ENCODE measurements at regions not wholly inside any gene's neighbourhood (a gene's known extent, or its start where the extent isn't known, plus 50 kb on each side); places are given as distances from the start of the nearest gene placed in this dataset.

DNA sequence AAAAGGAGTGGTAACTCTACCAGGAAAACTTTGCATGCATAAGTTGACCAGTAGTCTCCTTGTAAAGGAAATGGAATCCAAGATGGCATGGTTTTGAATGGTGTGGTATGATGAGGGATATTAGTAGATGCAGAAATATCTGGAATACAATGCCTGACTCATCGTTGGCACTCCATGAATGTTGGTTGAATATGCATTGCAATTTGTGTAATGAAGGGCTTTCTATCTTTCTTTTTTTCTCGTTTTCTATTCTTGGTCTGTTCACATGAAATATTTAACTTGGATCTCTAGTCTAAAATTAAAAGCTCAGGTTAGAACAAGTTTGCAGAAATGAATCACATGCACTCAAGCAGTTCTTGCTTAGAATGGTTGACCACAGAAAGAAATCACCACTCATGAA is 195.3 kb upstream of the ADRA1D start:
- intact Hi-C loops (cut with DNase I; ENCODE audit: low total_unique reads) = no loop called here
- Histone ChIP-seq H3K36me3 (no peaks in the 10 kb centered on the region), H3K27ac (no peak overlapping the region), H3K27me3 (no peaks in the 10 kb centered on the region), H3K9me3 (no peaks in the 10 kb centered on the region), H3K4me1 (no peaks in the 10 kb centered on the region), H3K4me3 (no peak overlapping the region)
- no peak for DNase-seq (ENCODE audit: low spot score in 2 of 2)
- TF ChIP-seq, protein P1, sequence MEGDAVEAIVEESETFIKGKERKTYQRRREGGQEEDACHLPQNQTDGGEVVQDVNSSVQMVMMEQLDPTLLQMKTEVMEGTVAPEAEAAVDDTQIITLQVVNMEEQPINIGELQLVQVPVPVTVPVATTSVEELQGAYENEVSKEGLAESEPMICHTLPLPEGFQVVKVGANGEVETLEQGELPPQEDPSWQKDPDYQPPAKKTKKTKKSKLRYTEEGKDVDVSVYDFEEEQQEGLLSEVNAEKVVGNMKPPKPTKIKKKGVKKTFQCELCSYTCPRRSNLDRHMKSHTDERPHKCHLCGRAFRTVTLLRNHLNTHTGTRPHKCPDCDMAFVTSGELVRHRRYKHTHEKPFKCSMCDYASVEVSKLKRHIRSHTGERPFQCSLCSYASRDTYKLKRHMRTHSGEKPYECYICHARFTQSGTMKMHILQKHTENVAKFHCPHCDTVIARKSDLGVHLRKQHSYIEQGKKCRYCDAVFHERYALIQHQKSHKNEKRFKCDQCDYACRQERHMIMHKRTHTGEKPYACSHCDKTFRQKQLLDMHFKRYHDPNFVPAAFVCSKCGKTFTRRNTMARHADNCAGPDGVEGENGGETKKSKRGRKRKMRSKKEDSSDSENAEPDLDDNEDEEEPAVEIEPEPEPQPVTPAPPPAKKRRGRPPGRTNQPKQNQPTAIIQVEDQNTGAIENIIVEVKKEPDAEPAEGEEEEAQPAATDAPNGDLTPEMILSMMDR (IDR thresholded peaks at IDR 0.05) = no peak
- TF ChIP-seq POLR2AphosphoS5 (IDR thresholded peaks at IDR 0.05) = no peak
- TF ChIP-seq POLR2A (IDR thresholded peaks at IDR 0.05) = no peak

DNA sequence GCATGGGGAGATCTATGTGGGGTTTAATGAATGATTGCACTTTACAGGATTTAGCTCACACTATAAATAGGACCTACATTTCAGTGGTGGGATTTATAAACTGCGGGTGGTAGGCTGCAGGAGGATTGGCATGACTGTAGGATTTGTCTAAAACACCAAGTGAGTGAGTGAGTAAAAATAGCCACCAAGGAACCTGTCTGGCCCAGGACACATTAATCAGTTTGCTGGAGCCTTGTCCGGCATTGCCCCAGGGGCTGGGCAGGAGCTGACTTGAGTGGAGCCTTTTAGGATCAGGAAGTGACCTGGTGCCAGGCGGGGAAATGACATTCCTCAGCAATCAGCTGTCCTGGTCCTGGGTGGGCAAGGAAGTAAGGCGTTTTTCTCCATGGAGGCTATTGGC is 193.9 kb upstream of the ADRA1D start:
- Histone ChIP-seq H3K4me3 (no peak overlapping the region), H3K27me3 (no peaks in the 10 kb centered on the region), H3K4me1 (no peaks in the 10 kb centered on the region), H3K36me3 (no peaks in the 10 kb centered on the region), H3K27ac (no peak overlapping the region), H3K9me3 (no peaks in the 10 kb centered on the region)
- DNase-seq (ENCODE audit: low spot score in 2 of 2) = peak in 1 of 2 donors; percentile 40
- intact Hi-C loops (cut with DNase I; ENCODE audit: low total_unique reads) = no loop called here
- TF ChIP-seq POLR2A (IDR thresholded peaks at IDR 0.05) = no peak
- no peak for TF ChIP-seq POLR2AphosphoS5 (IDR thresholded peaks at IDR 0.05)
- TF ChIP-seq, protein P1 (IDR thresholded peaks at IDR 0.05) = no peak

DNA sequence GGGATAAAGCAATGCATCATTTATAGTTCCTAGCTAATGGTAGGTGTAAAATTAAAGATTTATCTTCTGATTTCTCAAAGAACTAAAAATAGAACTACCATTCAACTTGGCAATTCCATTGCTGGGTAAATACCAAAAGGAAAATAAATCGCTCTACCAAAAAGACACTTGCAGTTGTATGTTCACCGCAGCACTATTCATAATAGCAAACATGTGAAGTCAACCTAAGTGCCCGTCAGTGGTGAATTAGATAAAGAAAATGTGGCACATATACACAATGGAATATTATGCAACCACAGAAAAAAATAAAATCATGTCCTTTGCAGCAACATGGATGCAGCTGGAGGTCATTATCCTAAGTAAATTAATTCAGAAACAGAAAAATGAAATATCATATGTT is 192.8 kb upstream of the ADRA1D start:
- Histone ChIP-seq H3K36me3 (no peaks in the 10 kb centered on the region), H3K4me1 (no peaks in the 10 kb centered on the region), H3K4me3 (no peak overlapping the region), H3K27ac (no peak overlapping the region), H3K9me3 (no peaks in the 10 kb centered on the region), H3K27me3 (no peaks in the 10 kb centered on the region)
- DNase-seq (ENCODE audit: low spot score in 2 of 2) = no peak
- intact Hi-C loops (cut with DNase I; ENCODE audit: low total_unique reads) = no loop called here
- TF ChIP-seq POLR2AphosphoS5 (IDR thresholded peaks at IDR 0.05) (no peak), POLR2A (IDR thresholded peaks at IDR 0.05) (no peak)
- TF ChIP-seq, protein P1 (IDR thresholded peaks at IDR 0.05) = no peak

DNA sequence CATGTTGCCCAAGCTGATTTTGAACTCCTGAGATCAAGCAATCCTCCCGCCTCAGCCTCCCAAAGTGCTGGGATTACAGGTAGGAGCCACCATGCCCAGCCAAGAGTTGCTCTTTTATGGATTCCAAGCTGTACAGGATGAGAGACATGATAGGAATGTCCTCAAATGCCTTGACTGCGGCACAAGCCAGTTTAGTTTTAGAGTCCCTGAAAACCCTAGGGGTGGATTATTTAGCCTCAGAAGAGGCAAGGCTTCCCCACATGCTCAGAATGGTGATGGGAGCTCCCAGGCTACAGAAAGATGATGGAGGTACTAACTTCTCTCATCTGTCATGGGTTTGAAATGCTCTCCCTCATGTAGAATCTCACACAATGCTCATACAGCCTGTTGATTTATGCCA is 192.1 kb upstream of the ADRA1D start:
- TF ChIP-seq POLR2AphosphoS5 (IDR thresholded peaks at IDR 0.05) (no peak), POLR2A (IDR thresholded peaks at IDR 0.05) (no peak)
- TF ChIP-seq, protein P1 (IDR thresholded peaks at IDR 0.05) = no peak
- no peaks in the 10 kb centered on the region for H3K27me3 ChIP-seq
- intact Hi-C loops (cut with DNase I; ENCODE audit: low total_unique reads) = no loop called here
- H3K36me3 ChIP-seq = no peaks in the 10 kb centered on the region
- H3K9me3 ChIP-seq = no peaks in the 10 kb centered on the region
- H3K27ac ChIP-seq = no peak overlapping the region
- no peak for DNase-seq (ENCODE audit: low spot score in 2 of 2)
- no peaks in the 10 kb centered on the region for H3K4me1 ChIP-seq
- no peak overlapping the region for H3K4me3 ChIP-seq

DNA sequence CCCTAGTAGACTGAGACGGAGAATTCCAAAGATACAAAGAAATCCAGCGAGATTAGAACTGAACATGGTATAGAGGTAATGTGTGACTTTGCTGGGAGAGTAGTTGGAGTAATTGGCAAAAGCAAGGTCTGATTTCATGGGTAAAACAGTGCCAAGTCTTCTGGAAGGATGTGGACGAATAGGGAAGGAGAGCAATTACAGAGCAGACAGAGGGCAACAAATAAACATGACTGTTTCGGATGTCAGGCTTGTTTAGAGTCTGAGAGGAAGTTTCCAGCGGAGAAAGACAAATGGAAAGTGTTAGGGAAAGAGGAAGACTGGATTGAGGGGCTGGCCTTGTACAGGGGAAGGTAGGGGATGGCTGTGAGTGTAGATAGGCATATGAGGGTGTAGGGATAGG is 190.4 kb upstream of the ADRA1D start:
- Histone ChIP-seq H3K27ac (no peak overlapping the region), H3K36me3 (no peaks in the 10 kb centered on the region), H3K4me1 (no peaks in the 10 kb centered on the region), H3K4me3 (no peak overlapping the region), H3K9me3 (no peaks in the 10 kb centered on the region), H3K27me3 (no peaks in the 10 kb centered on the region)
- intact Hi-C loops (cut with DNase I; ENCODE audit: low total_unique reads) = no loop called here
- DNase-seq (ENCODE audit: low spot score in 2 of 2) = no peak
- TF ChIP-seq POLR2A (IDR thresholded peaks at IDR 0.05) = no peak
- TF ChIP-seq POLR2AphosphoS5 (IDR thresholded peaks at IDR 0.05) = no peak
- TF ChIP-seq, protein P1 (IDR thresholded peaks at IDR 0.05) = no peak
